ENCODE measurements at regions not wholly inside any gene's neighbourhood (a gene's known extent, or its start where the extent isn't known, plus 50 kb on each side); places are given as distances from the start of the nearest gene placed in this dataset.
"Not testable (repeated sequence)": the region's sequence is repeated elsewhere in the genome, so short reads cannot be mapped to it uniquely, and the experiment has no call there.

GRCh38 chr3:30475809-30476178 is 130.6 kb upstream of the TGFBR2 start:
- Histone ChIP-seq H3K36me3 (no peaks in the 10 kb centered on the region), H3K9me3 (no peaks in the 10 kb centered on the region), H3K4me3 (no peak overlapping the region), H3K27me3 (no peaks in the 10 kb centered on the region)
- DNase-seq, result no peak

GRCh38 chr3:30476368-30477084 is 129.9 kb upstream of the TGFBR2 start:
- Histone ChIP-seq H3K4me3 (no peak overlapping the region), H3K27me3 (no peaks in the 10 kb centered on the region), H3K9me3 (no peaks in the 10 kb centered on the region), H3K36me3 (no peaks in the 10 kb centered on the region)
- DNase-seq, result no peak

DNA sequence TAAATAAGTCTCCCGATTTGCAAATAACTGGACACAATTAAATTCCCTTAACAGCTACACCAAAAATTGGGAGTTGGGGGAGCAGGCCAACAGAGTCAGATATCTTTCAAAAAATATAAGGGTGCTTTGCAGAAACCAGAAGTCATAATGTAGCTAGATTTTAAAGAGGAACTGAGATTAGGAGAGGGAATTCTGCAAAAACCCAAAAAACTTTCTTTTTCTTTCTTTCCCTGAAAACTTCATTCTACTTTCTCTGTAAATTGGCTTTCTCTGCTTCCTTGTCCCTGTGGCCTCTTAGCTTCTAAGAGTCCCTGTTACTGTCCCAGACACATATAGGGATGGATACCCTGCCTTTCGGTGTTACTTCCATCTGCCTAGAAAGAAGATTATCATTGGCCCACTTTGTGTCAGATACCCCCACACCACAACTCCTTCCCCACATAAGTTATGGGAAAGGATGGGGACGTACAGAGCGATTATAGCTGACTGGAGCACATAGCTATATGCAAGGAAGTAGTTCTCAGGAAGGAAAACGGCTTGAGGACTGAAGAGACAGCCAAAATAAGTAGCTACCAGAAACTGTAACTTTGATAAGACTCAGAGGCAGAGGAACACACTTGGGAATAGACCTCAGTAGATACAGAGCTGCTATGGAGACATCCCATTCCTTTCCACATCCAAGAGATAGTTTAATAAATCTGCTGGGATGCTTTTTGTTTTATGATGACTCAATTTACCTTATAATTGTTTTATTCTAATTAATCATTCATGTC is 129.1 kb upstream of the TGFBR2 start:
- Histone ChIP-seq H3K9me3 (no peaks in the 10 kb centered on the region), H3K36me3 (no peaks in the 10 kb centered on the region), H3K27me3 (no peaks in the 10 kb centered on the region), H3K4me3 (no peak overlapping the region)
- DNase-seq, result no peak

DNA sequence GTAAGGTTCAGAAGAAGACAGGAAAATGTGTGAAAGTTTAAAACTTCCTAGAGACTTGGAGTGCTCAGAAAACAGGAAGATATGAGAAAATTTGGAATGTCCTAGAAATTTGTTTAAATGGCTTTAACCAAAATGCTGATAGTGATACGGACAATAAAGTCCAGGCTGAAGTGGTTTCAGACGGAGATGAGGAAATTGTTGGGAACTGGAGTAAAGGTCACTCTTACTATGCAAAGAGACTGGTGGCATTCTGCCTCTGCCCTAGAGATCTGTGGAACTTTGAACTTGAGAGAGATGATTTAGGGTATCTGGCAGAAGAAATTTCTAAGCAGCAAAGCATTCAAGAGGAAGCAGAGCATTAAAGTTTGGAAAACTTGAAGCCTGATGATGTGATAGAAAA is 126.7 kb upstream of the TGFBR2 start:
- H3K9me3 ChIP-seq, DNase-seq, H3K27me3 ChIP-seq, H3K4me3 ChIP-seq, H3K36me3 ChIP-seq: not testable (repeated sequence)

- H3K9me3 ChIP-seq, H3K4me3 ChIP-seq, H3K27me3 ChIP-seq, H3K36me3 ChIP-seq, DNase-seq: not testable (repeated sequence)
Measured at GRCh38 chr3:30480156-30480555, 126.2 kb upstream of the TGFBR2 start.

- H3K4me3 ChIP-seq, result no peak overlapping the region
- no peaks in the 10 kb centered on the region for H3K36me3 ChIP-seq
- H3K9me3 ChIP-seq, result no peaks in the 10 kb centered on the region
- no peaks in the 10 kb centered on the region for H3K27me3 ChIP-seq
- DNase-seq, result no peak
Measured at GRCh38 chr3:30480587-30480986, 125.8 kb upstream of the TGFBR2 start.

DNA sequence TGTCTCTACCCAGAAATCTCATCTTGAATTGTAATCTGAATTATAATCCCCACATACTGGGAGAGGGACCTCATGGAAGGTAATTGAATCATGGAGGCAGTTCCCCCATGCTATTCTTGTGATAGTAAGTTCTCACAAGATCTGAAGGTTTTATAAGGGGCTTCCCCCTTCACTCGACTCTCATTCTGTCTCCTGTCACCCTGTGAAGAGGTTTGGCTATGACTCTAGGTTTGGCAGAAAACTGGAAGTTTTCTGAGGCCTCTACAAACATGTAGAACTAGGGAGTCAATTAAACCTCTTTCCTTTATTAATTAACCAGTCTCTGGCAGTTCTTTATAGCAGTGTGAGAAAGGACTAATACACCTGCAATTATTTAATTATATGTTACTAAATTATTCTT is 125.2 kb upstream of the TGFBR2 start:
- Histone ChIP-seq H3K27me3 (no peaks in the 10 kb centered on the region), H3K36me3 (no peaks in the 10 kb centered on the region), H3K9me3 (no peaks in the 10 kb centered on the region), H3K4me3 (no peak overlapping the region)
- no peak for DNase-seq

DNA sequence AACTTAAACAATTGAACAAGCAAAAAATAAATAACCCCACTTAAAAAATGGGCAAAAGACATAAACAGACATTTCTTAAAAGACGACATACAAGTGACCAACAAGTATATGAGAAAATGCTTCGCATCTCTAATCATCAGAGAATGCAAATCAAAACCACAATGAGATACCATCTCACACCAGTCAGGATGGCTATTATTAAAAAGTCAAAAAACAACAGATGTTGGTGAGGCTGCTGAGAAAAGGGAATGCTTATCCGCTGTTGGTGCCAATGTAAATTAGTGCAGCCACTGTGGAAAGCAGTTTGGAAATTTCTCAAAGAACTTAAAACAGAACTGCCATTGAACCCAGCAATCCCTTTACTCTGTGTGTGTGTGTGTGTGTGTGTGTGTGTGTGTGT is 122.2 kb upstream of the TGFBR2 start:
- H3K27me3 ChIP-seq, DNase-seq, H3K36me3 ChIP-seq, H3K4me3 ChIP-seq, H3K9me3 ChIP-seq: not testable (repeated sequence)

DNA sequence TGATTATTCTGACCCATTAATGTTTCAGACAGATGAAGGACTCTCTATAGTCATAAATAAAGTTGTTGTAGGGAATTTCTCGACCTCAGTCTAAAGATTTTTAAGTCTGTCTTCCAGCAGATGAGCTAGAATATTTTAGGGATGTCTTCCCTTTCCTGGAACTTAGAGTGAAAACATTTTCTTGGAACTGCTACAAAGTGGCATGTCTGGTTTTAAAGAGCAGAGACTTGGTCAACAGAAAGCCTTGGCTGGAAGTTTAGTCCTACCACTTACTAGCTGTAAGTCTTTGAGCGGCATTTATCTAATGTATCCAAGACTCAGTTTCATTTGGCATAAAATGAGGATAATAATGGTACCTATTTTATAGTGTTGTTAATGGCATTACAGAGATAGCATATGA is 120.0 kb upstream of the TGFBR2 start:
- H3K9me3 ChIP-seq, result no peaks in the 10 kb centered on the region; the same call in 1 of the 2 replicates
- no peak overlapping the region for H3K4me3 ChIP-seq
- no peaks in the 10 kb centered on the region for H3K27me3 ChIP-seq
- no peaks in the 10 kb centered on the region for H3K36me3 ChIP-seq
- no peak for DNase-seq

DNA sequence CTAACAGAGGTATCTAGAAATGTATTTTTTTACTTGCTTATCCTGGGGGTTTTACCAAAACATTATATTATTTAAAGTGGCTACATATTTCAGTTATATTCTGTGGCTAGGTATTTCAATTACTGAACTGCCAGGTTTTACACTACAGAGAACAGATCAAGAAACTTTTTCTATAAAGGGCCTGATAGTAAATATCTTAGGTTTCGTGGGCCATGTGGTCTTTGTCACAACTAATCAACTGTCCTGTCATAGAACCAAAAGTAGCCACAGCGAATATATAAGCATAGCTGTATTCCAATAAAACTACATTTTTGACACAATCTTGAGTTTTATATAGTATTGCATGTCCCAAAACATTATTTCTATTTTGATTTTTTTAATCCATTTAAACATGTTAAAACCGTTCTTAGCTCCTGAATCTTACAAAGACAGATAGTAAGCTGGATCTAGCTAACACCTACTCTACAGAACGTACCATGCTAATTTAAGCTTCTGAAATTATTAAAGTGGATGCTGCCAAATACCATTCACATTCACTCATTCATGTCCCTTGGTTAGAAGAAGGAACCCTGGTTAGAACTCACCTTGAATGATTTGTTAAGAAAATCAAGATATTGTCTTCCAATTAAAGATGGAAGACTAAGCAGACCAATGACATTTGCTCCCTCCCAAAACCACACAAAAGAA is 118.2 kb upstream of the TGFBR2 start:
- no peaks in the 10 kb centered on the region; the same call in 1 of the 2 replicates for H3K9me3 ChIP-seq
- H3K4me3 ChIP-seq, result no peak overlapping the region
- H3K36me3 ChIP-seq, result no peaks in the 10 kb centered on the region
- DNase-seq, result no peak
- no peaks in the 10 kb centered on the region for H3K27me3 ChIP-seq

GRCh38 chr3:30492322-30493192 is 113.8 kb upstream of the TGFBR2 start:
- H3K36me3 ChIP-seq, result no peaks in the 10 kb centered on the region
- H3K27me3 ChIP-seq, result no peaks in the 10 kb centered on the region
- no peak for DNase-seq
- no peaks in the 10 kb centered on the region; the same call in 1 of the 2 replicates for H3K9me3 ChIP-seq
- H3K4me3 ChIP-seq, result no peak overlapping the region

DNA sequence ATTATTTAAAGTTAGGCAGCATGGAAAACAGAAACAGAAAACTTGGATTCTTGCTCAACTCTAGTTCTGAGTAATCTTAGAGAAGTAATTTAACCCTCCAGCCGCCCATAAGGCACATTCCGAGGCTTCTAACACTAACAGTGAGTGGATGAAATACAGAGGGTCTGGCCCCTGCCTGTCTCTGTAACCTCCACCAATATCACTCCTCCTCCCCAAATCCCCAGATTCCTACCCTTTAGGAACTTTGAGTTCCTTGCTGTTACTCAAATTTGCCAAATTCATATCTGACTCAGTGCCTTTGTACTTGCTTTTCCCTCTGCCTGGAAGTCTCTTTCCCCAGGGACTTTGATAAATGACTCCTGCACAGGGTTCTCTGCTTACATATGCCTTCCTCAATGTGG is 112.5 kb upstream of the TGFBR2 start:
- Histone ChIP-seq H3K4me3 (no peak overlapping the region), H3K27me3 (no peaks in the 10 kb centered on the region), H3K36me3 (no peaks in the 10 kb centered on the region), H3K9me3 (no peaks in the 10 kb centered on the region)
- no peak for DNase-seq

DNA sequence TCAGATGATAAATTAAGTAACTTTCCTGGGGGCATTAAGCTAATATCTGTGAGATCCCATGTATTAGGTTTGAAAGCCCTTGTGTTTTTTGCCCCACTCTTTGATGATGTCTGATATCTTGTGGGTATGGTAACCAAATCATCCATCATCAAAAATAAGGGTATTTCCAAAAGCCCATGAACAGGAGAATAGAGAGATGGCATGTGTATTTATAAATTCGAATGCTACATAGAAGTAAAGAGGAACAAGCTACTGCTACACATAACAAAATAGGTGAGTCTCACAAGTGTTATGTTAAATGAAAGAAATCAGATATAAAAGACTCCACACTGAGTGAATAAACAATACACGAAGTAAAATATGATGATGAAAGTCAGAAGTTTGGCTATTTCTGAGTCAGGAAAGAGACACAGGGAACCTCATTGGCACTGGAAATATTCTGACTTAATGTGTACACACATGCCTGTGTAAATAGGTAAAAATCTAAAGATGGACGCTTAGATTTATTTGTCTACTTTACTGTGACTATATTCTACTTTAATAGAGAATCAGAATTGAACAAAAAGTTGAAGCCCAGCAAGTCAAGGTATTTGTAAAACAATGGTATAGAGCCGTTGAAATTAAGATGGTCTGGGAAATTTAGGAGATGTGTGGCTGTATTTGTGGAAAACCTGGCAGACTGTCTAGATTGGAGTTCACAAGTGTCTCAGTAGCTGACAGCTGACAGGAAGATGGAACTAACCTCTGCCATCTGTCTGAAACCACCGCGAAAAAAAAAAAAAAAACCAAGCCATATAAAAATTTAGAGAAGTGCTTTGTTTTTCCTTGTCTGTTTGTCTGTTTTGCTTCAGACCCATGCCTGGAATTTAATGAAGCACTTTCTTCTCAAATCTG is 111.0 kb upstream of the TGFBR2 start:
- no peak for DNase-seq
- H3K9me3 ChIP-seq, result no peaks in the 10 kb centered on the region
- H3K27me3 ChIP-seq, result no peaks in the 10 kb centered on the region
- 0 out of 2 replicates have a peak overlapping the region, but pooled peaks have one; percentile 8 for H3K4me3 ChIP-seq
- no peaks in the 10 kb centered on the region for H3K36me3 ChIP-seq

DNA sequence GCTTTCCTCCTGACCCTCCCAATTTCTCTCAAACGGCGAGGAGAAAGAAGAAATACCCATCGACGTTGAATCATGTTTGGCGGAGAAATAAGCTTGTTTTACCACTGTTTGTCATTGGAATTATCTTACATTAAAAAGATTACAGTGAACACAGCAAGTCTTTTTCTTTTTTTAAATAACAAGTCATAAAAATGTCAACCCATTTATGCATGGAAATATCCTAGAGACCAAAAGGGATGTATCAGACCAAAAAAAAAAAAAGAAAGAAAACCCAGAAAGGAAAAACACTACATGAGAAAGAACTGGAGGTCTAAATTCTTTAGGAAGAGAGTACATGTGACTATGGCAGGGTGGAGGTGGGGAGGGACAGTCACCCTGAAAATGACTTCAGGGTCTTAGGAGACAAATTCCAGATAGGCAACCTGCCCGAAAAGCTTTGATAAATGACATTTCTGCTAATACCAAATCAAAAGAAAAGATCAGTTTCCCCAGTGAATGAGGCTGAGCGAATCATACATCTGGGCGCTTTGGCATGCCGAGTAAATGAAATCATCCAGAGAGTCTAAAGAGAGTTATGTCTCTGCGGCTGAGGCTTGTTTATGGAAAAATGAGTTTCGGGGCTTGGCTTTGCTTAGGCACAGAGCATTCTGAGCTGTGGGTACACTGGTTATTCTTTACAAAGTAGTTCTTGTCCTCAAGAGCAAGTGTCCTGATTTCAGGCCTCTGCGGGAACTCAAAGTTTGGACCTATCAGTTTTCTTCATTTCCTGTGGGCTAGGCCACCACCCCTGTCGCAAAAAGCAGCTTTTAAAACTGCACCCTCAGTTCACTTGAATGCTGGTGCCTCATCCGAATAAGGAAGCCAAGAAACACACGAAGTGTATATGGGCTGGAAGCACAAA is 110.1 kb upstream of the TGFBR2 start:
- Histone ChIP-seq H3K36me3 (no peaks in the 10 kb centered on the region), H3K9me3 (no peaks in the 10 kb centered on the region), H3K4me3 (0 out of 2 replicates have a peak overlapping the region, but pooled peaks have one; percentile 10), H3K27me3 (no peaks in the 10 kb centered on the region)
- DNase-seq, result peak; percentile 47

DNA sequence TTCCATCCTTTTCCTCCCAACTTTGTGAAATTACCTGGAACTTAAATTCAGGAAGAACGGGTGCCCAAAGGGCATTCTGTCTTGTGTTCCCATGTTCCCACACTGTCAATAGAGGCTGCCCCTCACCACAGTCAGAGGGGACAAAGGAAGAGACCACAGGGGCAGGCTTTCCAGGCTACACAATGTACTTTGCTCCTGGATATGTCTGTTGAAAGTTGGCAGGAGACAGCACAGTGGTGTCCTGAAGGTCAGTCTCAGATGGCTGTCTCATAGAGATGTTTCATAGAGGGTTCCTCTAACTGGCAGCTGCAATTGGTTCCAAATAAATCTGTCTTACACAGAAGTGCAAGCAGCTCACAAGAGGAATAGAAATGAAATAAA is 107.8 kb upstream of the TGFBR2 start:
- DNase-seq, result no peak
- Histone ChIP-seq H3K27me3 (no peaks in the 10 kb centered on the region), H3K9me3 (no peaks in the 10 kb centered on the region)

More for the DNA sequence above, 107.8 kb upstream of the TGFBR2 start:
- no peak overlapping the region for H3K4me3 ChIP-seq
- H3K36me3 ChIP-seq, result no peaks in the 10 kb centered on the region

All from MG63 (cell line).